ENCODE measurements at regions not wholly inside any gene's neighbourhood (a gene's known extent, or its start where the extent isn't known, plus 50 kb on each side); places are given as distances from the start of the nearest gene placed in this dataset.

GRCh38 chr3:34005886-34006285, 207.5 kb downstream of the PDCD6IP start:
- no peak overlapping the region for H3K4me3 ChIP-seq (ENCODE audit: low read depth, low read length)
- no peaks in the 10 kb centered on the region for H3K36me3 ChIP-seq
- H3K27me3 ChIP-seq (ENCODE audit: insufficient read depth, low read depth, severe bottlenecking): no peaks in the 10 kb centered on the region
- no peak for DNase-seq
- H3K9me3 ChIP-seq (ENCODE audit: severe bottlenecking): no peaks in the 10 kb centered on the region
- TF ChIP-seq CTCF (IDR thresholded peaks at IDR 0.05; ENCODE audit: low read depth, low read length): no peak
- no peak overlapping the region for H3K27ac ChIP-seq

- no peaks in the 10 kb centered on the region for H3K9me3 ChIP-seq (ENCODE audit: severe bottlenecking)
- TF ChIP-seq CTCF (IDR thresholded peaks at IDR 0.05; ENCODE audit: low read depth, low read length): no peak
- H3K27ac ChIP-seq: peak overlapping the region; percentile 28; the same call in 1 of the 2 replicates
- no peaks in the 10 kb centered on the region for H3K36me3 ChIP-seq
- H3K4me3 ChIP-seq (ENCODE audit: low read depth, low read length): no peak overlapping the region
- DNase-seq: no peak
- no peaks in the 10 kb centered on the region for H3K27me3 ChIP-seq (ENCODE audit: insufficient read depth, low read depth, severe bottlenecking)
Observed at GRCh38 chr3:34008191-34008590, 209.8 kb downstream of the PDCD6IP start.

- no peak for DNase-seq
- no peak overlapping the region for H3K27ac ChIP-seq
- TF ChIP-seq CTCF (IDR thresholded peaks at IDR 0.05; ENCODE audit: low read depth, low read length): no peak
- H3K9me3 ChIP-seq (ENCODE audit: severe bottlenecking): no peaks in the 10 kb centered on the region
- H3K36me3 ChIP-seq: no peaks in the 10 kb centered on the region
- no peak overlapping the region for H3K4me3 ChIP-seq (ENCODE audit: low read depth, low read length)
- no peaks in the 10 kb centered on the region for H3K27me3 ChIP-seq (ENCODE audit: insufficient read depth, low read depth, severe bottlenecking)
Observed at GRCh38 chr3:34008836-34009809, 210.7 kb downstream of the PDCD6IP start.

- peak overlapping the region; percentile 93 for H3K27ac ChIP-seq
- H3K4me3 ChIP-seq (ENCODE audit: low read depth, low read length): no peak overlapping the region
- DNase-seq: peak; percentile 34
- H3K27me3 ChIP-seq (ENCODE audit: insufficient read depth, low read depth, severe bottlenecking): no peaks in the 10 kb centered on the region
- H3K9me3 ChIP-seq (ENCODE audit: severe bottlenecking): no peaks in the 10 kb centered on the region
- peak; percentile 33; the same call in 1 of the 2 replicates for TF ChIP-seq CTCF (IDR thresholded peaks at IDR 0.05; ENCODE audit: low read depth, low read length)
- no peaks in the 10 kb centered on the region for H3K36me3 ChIP-seq
Observed at GRCh38 chr3:34011171-34012101, 213.0 kb downstream of the PDCD6IP start.

- H3K27me3 ChIP-seq (ENCODE audit: insufficient read depth, low read depth, severe bottlenecking): no peaks in the 10 kb centered on the region
- H3K4me3 ChIP-seq (ENCODE audit: low read depth, low read length): no peak overlapping the region
- H3K9me3 ChIP-seq (ENCODE audit: severe bottlenecking): no peaks in the 10 kb centered on the region
- TF ChIP-seq CTCF (IDR thresholded peaks at IDR 0.05; ENCODE audit: low read depth, low read length): no peak
- peak overlapping the region; percentile 93 for H3K27ac ChIP-seq
- peak; percentile 44 for DNase-seq
- no peaks in the 10 kb centered on the region for H3K36me3 ChIP-seq
Observed at GRCh38 chr3:34012102-34012461, 213.7 kb downstream of the PDCD6IP start.

Measured in WERI-Rb-1 (cell line).